H1 (cell line): ENCODE measurements at regions not wholly inside any gene's neighbourhood (a gene's known extent, or its start where the extent isn't known, plus 50 kb on each side); places are given as distances from the start of the nearest gene placed in this dataset.

Experiments
- CTCF ChIA-PET: fragments of 300-600 bp; sonication (Branson Sonifier 250); formaldehyde crosslinking; loops from one replicate; lab custom pipeline; 2021; ENCODE audit not compliant: partially characterized antibody; lab: Charles Lee
- POLR2A ChIA-PET: fragments of 300-600 bp; sonication (Branson Sonifier 250); formaldehyde crosslinking; loops from one replicate; lab custom pipeline; 2021; ENCODE audit warnings: inconsistent platforms; ENCODE audit not compliant: partially characterized antibody; lab: Charles Lee
- DNase-seq, 2 experiments: peaks; one replicate each; pipeline versions ENCODE4 v3.0.0 to v3.0.0-alpha.2; 2010 to 2022; ENCODE audit warnings: low spot score in 2 of 2, low read depth in 1 of 2, mixed read lengths in 1 of 2
- FAIRE-seq: peaks from 2 replicates; lab custom pipeline; 2011; peaks lifted over from hg19 to GRCh38; lab: Jason Lieb, UNC
- H2AFZ ChIP-seq: 2 replicates; pipeline ENCODE4 v1.8.1; 2012; ENCODE audit warnings: low read length, inconsistent platforms
- H2AK5ac ChIP-seq: 2 replicates; pipeline ENCODE4 v1.6.1; 2013; ENCODE audit warnings: low read depth, low read length
- H2BK120ac ChIP-seq: replicated peaks from 2 replicates; pipeline ENCODE3; 2013; ENCODE audit warnings: low read depth, low read length, inconsistent platforms
- H2BK12ac ChIP-seq: 2 replicates; pipeline ENCODE4 v1.6.1; 2013; ENCODE audit warnings: low read depth, low read length
- H2BK15ac ChIP-seq: 2 replicates; pipeline ENCODE4 v1.6.1; 2013; ENCODE audit warnings: low read length
- H2BK20ac ChIP-seq: 2 replicates; pipeline ENCODE4 v1.6.1; 2013; ENCODE audit warnings: low read length
- H2BK5ac ChIP-seq: 2 replicates; pipeline ENCODE4 v1.6.1; 2013; ENCODE audit warnings: low read depth, low read length
- H3K14ac ChIP-seq: 2 replicates; pipeline ENCODE4 v1.6.1; 2013; ENCODE audit warnings: inconsistent platforms; ENCODE audit not compliant: insufficient read length
- H3K18ac ChIP-seq: 2 replicates; pipeline ENCODE4 v1.6.1; 2013; ENCODE audit warnings: low read length; ENCODE audit errors: extremely low read depth
- H3K23ac ChIP-seq: 2 replicates; pipeline ENCODE4 v1.6.1; 2013; ENCODE audit warnings: inconsistent platforms; ENCODE audit not compliant: insufficient read length
- H3K23me2 ChIP-seq: 2 replicates; pipeline ENCODE4 v1.6.1; 2013; ENCODE audit warnings: low read depth, low read length
- H3K27ac ChIP-seq: 2 replicates; pipeline ENCODE4 v1.6.1; 2011; ENCODE audit warnings: low read depth, low read length, inconsistent platforms
- H3K27me3 ChIP-seq, 4 experiments: replicated peaks in 1 of 4; 1 replicate in 1 of 4; 2 replicates in 3 of 4; pipeline versions ENCODE4 v1.6.1 to v1.8.1; 2011 to 2013; ENCODE audit warnings: low read length in 3 of 4, mild to moderate bottlenecking in 3 of 4, inconsistent platforms in 2 of 4, mixed read lengths in 2 of 4, moderate library complexity in 1 of 4; ENCODE audit not compliant: control insufficient read depth in 3 of 4, insufficient read depth in 3 of 4; ENCODE audit errors: extremely low read depth in 1 of 4
- H3K36me3 ChIP-seq, 4 experiments: 2 replicates each; pipeline versions ENCODE4 v1.6.1 to v1.8.1; 2011 to 2013; ENCODE audit warnings: mild to moderate bottlenecking in 4 of 4, low read length in 3 of 4, moderate library complexity in 2 of 4, control low read depth in 1 of 4, inconsistent platforms in 1 of 4; ENCODE audit not compliant: insufficient read depth in 4 of 4, control insufficient read depth in 2 of 4
- H3K4ac ChIP-seq: replicated peaks from 2 replicates; pipeline ENCODE3; 2013; ENCODE audit warnings: low read length, low read depth, mixed read lengths, inconsistent platforms; ENCODE audit not compliant: insufficient read length
- H3K4me1 ChIP-seq, 4 experiments: replicated peaks in 1 of 4; 1 replicate in 1 of 4; 2 replicates in 3 of 4; pipeline versions ENCODE4 v1.6.1 to v1.8.1; 2011 to 2013; ENCODE audit warnings: low read length in 3 of 4, inconsistent platforms in 2 of 4, mixed read lengths in 1 of 4; ENCODE audit not compliant: insufficient read depth in 4 of 4, control insufficient read depth in 3 of 4
- H3K4me2 ChIP-seq, 2 experiments: 2 replicates each; pipeline versions ENCODE4 v1.6.1 to v1.8.1; 2011 to 2013; ENCODE audit warnings: low read depth in 2 of 2, low read length in 2 of 2, control low read depth in 1 of 2, inconsistent platforms in 1 of 2, mild to moderate bottlenecking in 1 of 2; ENCODE audit not compliant: insufficient read depth in 1 of 2
- H3K4me3 ChIP-seq, 4 experiments: fragments of 200-600, 300-600 bp in 1 of 4; sonication (generic), shearing (Covaris generic), sonication (Bioruptor Twin) in 1 of 4; 2 replicates each; pipeline versions ENCODE4 v1.5.1 to v1.8.1; 2011 to 2016; ENCODE audit warnings: low read length in 4 of 4, low read depth in 3 of 4, control low read depth in 2 of 4, inconsistent platforms in 2 of 4, mild to moderate bottlenecking in 2 of 4, mixed read lengths in 1 of 4, moderate library complexity in 1 of 4; ENCODE audit not compliant: insufficient read depth in 2 of 4; ENCODE audit errors: extremely low read depth in 1 of 4
- H3K56ac ChIP-seq: replicated peaks from 2 replicates; pipeline ENCODE3; 2013; ENCODE audit warnings: low read depth, mild to moderate bottlenecking, mixed read lengths, low read length, inconsistent platforms; ENCODE audit not compliant: insufficient read length
- H3K79me1 ChIP-seq: 2 replicates; pipeline ENCODE4 v1.6.1; 2013; ENCODE audit warnings: low read depth, low read length, control low read depth
- H3K79me2 ChIP-seq, 2 experiments: 2 replicates each; pipeline versions ENCODE4 v1.6.1 to v1.8.1; 2012 to 2013; ENCODE audit warnings: low read length in 2 of 2, mild to moderate bottlenecking in 2 of 2, inconsistent platforms in 1 of 2; ENCODE audit not compliant: insufficient read depth in 2 of 2, control insufficient read depth in 1 of 2
- H3K9ac ChIP-seq, 4 experiments: replicated peaks in 1 of 4; 1 replicate in 1 of 4; 2 replicates in 3 of 4; pipeline versions ENCODE4 v1.6.1 to v1.8.1; 2011 to 2013; ENCODE audit warnings: low read depth in 3 of 4, low read length in 3 of 4, control low read depth in 2 of 4, mild to moderate bottlenecking in 2 of 4, moderate library complexity in 2 of 4, inconsistent platforms in 1 of 4; ENCODE audit errors: extremely low read depth in 1 of 4
- H3K9me3 ChIP-seq, 2 experiments: 2 replicates each; pipeline versions ENCODE4 v1.6.1 to v1.8.1; 2012 to 2013; ENCODE audit warnings: mild to moderate bottlenecking in 2 of 2, moderate library complexity in 2 of 2, control low read depth in 1 of 2, inconsistent platforms in 1 of 2, low read depth in 1 of 2, low read length in 1 of 2, mixed read lengths in 1 of 2; ENCODE audit not compliant: insufficient read depth in 2 of 2
- H4K20me1 ChIP-seq, 2 experiments: replicated peaks in 1 of 2; 2 replicates each; pipeline versions ENCODE3 to v1.8.1; 2011 to 2013; ENCODE audit warnings: inconsistent platforms in 2 of 2, low read length in 2 of 2, mild to moderate bottlenecking in 1 of 2; ENCODE audit not compliant: insufficient read depth in 2 of 2, control insufficient read depth in 1 of 2
- H4K5ac ChIP-seq: 2 replicates; pipeline ENCODE4 v1.6.1; 2013; ENCODE audit warnings: low read length, low read depth, mixed read lengths, inconsistent platforms; ENCODE audit not compliant: insufficient read length
- H4K8ac ChIP-seq: 2 replicates; pipeline ENCODE4 v1.8.0; 2013; ENCODE audit warnings: mild to moderate bottlenecking, moderate library complexity, low read length, inconsistent platforms; ENCODE audit not compliant: insufficient read depth; ENCODE audit errors: extremely low read depth
- H4K91ac ChIP-seq: replicated peaks from 2 replicates; pipeline ENCODE3; 2013; ENCODE audit warnings: low read length, mixed read lengths, inconsistent platforms; ENCODE audit not compliant: insufficient read length
- ATF3 ChIP-seq: IDR thresholded peaks from 2 replicates; pipeline ENCODE4 v1.6.1; 2011; ENCODE audit warnings: low read depth, mild to moderate bottlenecking, low read length; ENCODE audit not compliant: insufficient read depth
- EP300 ChIP-seq, 2 experiments: IDR thresholded peaks; 1 replicate in 1 of 2; 2 replicates in 1 of 2; pipeline ENCODE4 v1.6.1; 2011 to 2012; ENCODE audit warnings: low read depth in 2 of 2, low read length in 2 of 2, mild to moderate bottlenecking in 2 of 2, borderline replicate concordance in 1 of 2, inconsistent platforms in 1 of 2, moderate library complexity in 1 of 2
- GTF2F1 ChIP-seq: IDR thresholded peaks from 2 replicates; pipeline ENCODE4 v1.6.1; 2012; ENCODE audit warnings: low read depth, low read length, improper control_type of control experiment, borderline replicate concordance
- JUN ChIP-seq: IDR thresholded peaks from 2 replicates; pipeline ENCODE4 v1.6.1; 2011; ENCODE audit warnings: low read depth, mild to moderate bottlenecking, improper control_type of control experiment, low read length
- POLR2AphosphoS5 ChIP-seq: IDR thresholded peaks from 2 replicates; pipeline ENCODE4 v1.6.1; 2011; ENCODE audit warnings: low read depth, low read length
- RFX5 ChIP-seq: IDR thresholded peaks from 2 replicates; pipeline ENCODE4 v1.6.1; 2011; ENCODE audit warnings: low read depth, low read length, improper control_type of control experiment, borderline replicate concordance
- SIRT6 ChIP-seq: IDR thresholded peaks from one replicate; pipeline ENCODE4 v1.7.1; 2012; ENCODE audit warnings: low read length, inconsistent platforms
- TAF1 ChIP-seq: IDR thresholded peaks from 2 replicates; pipeline ENCODE4 v1.6.1; 2011; ENCODE audit warnings: mild to moderate bottlenecking, low read depth, low read length
- ZNF274 ChIP-seq: IDR thresholded peaks from 2 replicates; pipeline ENCODE4 v1.7.0; 2012; ENCODE audit warnings: low read length, borderline replicate concordance; ENCODE audit errors: extremely low read depth
- WGBS, 2 experiments: shearing (Covaris generic) in 1 of 2; methylation state at CpG; one replicate each; pipeline versions ENCODE4 v1.1.6 to v1.1.7; 2013 to 2015; ENCODE audit warnings: low lambda C conversion rate in 2 of 2, mixed read lengths in 2 of 2, inconsistent platforms in 1 of 2, low coverage in 1 of 2, missing lambda C conversion rate in 1 of 2; ENCODE audit not compliant: insufficient replicate concordance in 2 of 2, insufficient coverage in 1 of 2, insufficient read length in 1 of 2; ENCODE audit errors: extremely low coverage in 1 of 2, missing lambda C conversion rate in 1 of 2; 5-methylcytosine and 5-hydroxymethylcytosine counted together

- POLR2A ChIA-PET = no interaction called here
Measured at GRCh38 chr2:67782443-67782842, 280.4 kb downstream of the C1D start.

More at GRCh38 chr2:67782443-67782842, 280.4 kb downstream of the C1D start:
- Histone ChIP-seq H3K4ac (no peak overlapping the region), H3K79me1 (no peaks in the 10 kb centered on the region), H4K91ac (no peak overlapping the region), H2AFZ (no peak overlapping the region), H3K36me3 (no peaks in the 10 kb centered on the region), H3K27me3 (no peaks in the 10 kb centered on the region), H3K9ac (no peak overlapping the region), H4K5ac (no peak overlapping the region), H3K27ac (no peak overlapping the region), H2BK120ac (no peak overlapping the region), H2BK5ac (no peak overlapping the region), H3K4me2 (no peak overlapping the region), H3K56ac (no peak overlapping the region), H3K18ac (no peak overlapping the region), H3K79me2 (no peaks in the 10 kb centered on the region), H3K4me1 (no peaks in the 10 kb centered on the region), H3K4me3 (no peak overlapping the region), H3K14ac (no peak overlapping the region), H3K9me3 (no peaks in the 10 kb centered on the region), H3K23ac (no peak overlapping the region), H4K8ac (no peak overlapping the region), H2BK15ac (no peak overlapping the region), H4K20me1 (no peaks in the 10 kb centered on the region), H2AK5ac (no peak overlapping the region), H3K23me2 (no peaks in the 10 kb centered on the region), H2BK20ac (no peak overlapping the region), H2BK12ac (no peak overlapping the region)
- TF ChIP-seq JUN (no peak), RFX5 (no peak), ATF3 (no peak), SIRT6 (no peak), TAF1 (no peak), GTF2F1 (no peak), ZNF274 (no peak), POLR2AphosphoS5 (no peak), EP300 (IDR thresholded peaks at IDR 0.05; ENCODE audit: borderline replicate concordance in 1 of 2, low read depth in 2 of 2, low read length in 2 of 2) (no peak)
- no peak for DNase-seq
- FAIRE-seq = no peak
- CTCF ChIA-PET = interaction anchor here (2.0 kb wide), 1 partner anchor 49 kb away, joined by 4 read pairs; no protein-coding TSS in a partner anchor
- 89% methylated on average over 4 of the region's 4 CpGs; no CpG with 5 or more reads in 1 of the 2 experiments for WGBS, 2 experiments
